ENCODE measurements at regions not wholly inside any gene's neighbourhood (a gene's known extent, or its start where the extent isn't known, plus 50 kb on each side); places are given as distances from the start of the nearest gene placed in this dataset.
"Not testable (repeated sequence)": the region's sequence is repeated elsewhere in the genome, so short reads cannot be mapped to it uniquely, and the experiment has no call there.

DNA sequence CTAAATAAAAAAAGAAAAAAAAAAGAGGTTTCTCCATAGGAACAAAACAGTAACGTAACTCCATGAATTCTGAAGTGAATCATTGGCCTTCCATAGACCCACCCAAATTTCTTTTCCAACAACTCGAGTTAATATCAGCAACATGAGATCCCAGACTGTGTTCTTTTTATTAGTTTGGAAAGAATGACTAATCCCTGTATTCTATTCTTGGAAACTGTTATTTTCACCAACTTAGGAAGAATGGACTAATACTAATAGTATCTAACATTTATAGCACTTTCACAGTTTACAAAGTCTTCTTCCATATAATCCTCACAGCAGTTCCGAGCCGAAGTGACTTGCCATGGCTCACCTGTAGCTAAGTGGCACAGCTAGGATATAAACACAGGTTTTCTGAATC is 72.7 kb upstream of the SLC4A7 start:
- DNase-seq (ENCODE audit: low read depth) = no peak

DNA sequence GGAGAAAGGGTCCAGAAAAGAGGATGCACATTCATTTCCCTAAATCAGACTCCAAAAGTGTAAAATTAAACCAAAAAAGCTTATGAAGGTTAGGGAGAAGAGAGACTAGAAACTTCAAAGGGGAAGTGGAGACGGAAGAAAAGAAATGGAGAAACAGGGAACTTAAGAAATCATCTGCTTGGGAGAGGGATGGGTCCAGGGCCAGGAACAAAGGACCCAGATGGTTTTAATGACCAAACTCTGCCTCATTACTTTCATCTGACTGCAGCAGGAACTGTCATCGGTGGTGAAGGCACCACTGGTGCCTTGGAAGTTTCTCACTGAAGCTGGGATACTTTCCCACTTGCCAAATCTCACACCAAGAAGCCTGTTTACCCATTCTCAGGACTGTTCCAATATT is 70.5 kb upstream of the SLC4A7 start:
- DNase-seq (ENCODE audit: low read depth) = no peak

DNA sequence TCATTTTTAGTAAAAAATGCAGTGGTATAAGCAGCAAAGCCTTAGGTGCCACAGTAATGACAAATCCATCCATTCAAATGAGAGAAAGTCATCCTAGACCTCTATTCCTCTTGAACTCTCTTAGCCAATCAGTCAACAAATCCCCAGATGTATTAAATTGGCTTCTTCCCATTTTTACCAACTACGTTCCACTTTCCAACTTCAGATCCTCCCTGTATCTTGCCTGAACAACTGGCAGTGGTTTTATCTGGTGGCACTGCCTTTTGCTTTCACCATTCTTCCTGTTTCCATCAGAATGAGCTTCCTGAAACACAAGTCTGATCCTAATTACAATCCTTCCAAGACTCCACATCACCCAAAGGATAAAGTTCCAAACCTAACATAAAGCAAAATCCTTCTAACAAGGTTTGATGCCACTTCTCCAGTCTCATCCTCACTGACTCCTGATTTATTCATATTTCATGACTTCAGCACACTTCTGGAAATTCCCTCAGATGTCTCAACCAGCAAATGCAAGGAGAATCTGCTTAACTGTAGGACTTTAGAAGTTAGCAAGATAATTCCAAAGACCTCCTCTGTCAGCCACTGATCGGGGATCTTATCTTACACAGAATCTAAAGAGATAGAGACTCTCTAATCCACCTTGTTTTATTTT is 69.8 kb upstream of the SLC4A7 start:
- DNase-seq (ENCODE audit: low read depth) = no peak

DNA sequence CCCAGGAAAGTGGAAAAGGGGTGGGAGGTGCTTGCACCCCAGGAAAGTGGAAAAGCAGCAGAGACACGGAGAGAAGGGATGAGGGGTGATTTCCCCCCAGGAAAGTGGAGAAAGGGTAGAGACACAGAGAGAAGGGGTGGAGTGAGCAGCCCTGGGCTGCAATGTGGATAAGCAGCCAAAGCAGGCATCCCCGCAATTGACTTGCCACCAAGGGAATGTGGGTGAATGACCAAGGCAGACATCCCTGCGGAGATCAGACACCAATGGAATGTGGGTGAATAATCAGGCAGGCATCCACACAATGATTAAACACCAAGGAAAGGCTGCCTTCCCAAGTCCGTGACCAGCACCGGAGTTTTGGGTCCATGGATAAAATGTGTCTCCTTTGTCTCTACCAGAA is 68.5 kb upstream of the SLC4A7 start:
- not testable (repeated sequence) for DNase-seq (ENCODE audit: low read depth)

DNA sequence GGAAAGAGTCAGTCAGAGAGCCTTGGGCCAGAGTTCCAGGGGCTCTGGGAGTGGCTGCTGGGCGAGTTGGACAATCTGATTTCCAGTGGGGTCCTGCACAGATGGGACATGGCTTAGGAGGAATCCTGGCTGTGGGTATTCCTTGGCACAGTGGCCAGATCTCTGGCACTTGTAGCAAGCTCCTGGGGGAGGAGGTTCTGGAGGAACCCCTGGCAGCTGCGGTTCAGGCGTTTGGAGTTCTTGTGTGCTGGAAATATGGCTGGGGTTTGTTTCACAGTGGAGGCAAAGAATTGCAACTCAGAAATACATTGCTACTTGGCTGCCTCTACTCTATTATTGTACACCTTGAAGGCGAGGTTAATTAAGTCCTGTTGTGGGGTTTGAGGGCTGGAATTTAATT is 67.2 kb upstream of the SLC4A7 start:
- not testable (repeated sequence) for DNase-seq (ENCODE audit: low read depth)

DNA sequence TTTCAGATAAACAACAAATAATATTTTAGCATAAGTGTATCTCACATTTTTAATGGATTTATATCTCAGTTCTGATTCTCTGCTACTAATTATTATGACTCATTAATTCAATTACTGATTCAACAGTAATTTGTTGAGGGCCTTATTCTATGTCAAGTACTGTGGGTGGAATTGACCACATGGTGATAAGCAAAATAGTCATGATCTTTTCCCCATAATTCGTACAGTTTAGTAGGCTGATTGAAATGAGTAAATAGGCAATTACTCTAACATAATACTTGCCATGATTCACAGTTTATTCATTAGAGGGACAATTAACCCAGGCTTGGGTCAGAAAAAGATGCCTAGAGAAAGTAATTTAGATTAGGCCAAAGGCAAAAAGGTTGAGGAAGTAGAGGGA is 60.9 kb upstream of the SLC4A7 start:
- DNase-seq (ENCODE audit: low read depth) = no peak

DNA sequence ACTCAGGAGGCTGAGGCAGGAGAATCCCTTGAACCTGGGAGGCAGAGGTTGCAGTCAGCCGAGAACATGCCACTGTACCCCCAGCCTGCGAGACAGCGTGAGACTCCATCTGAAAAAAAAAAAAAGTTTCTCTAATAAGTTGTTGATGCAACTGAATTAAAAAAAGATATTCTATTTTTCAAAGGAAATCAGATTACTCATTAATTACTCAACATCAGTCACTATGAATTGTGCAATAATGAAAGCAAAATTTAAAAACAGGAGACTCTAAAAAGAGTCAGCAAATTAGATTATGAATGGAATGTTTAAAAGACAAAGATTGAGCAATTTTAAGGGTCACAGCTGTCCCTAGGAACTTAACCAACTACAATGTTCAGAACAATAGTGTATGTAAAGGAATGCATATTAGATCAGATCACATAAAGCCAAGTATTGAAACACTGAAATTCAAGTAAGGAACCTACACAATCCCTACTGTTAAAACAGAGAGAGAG is 60.2 kb upstream of the SLC4A7 start:
- DNase-seq (ENCODE audit: low read depth) = no peak

DNA sequence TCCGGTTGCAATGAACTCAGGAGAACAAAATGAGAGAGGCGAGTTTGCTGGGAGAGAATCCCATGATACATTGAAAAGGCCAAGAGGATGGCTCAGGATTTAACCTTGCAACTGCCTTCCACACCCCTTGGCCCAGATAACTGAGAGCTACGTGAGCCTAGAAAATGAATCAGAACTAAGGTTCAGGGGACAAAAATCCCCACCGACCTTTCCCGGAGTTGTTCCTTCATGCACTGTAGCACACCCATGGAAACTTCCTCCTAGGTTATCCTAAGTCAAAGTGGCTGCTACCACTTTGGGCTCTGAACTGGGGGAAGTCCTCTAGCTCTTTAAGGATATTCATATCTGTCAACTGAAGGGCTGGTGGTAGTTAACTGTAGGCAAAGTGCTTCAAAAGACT is 58.3 kb upstream of the SLC4A7 start:
- no peak for DNase-seq (ENCODE audit: low read depth)

DNA sequence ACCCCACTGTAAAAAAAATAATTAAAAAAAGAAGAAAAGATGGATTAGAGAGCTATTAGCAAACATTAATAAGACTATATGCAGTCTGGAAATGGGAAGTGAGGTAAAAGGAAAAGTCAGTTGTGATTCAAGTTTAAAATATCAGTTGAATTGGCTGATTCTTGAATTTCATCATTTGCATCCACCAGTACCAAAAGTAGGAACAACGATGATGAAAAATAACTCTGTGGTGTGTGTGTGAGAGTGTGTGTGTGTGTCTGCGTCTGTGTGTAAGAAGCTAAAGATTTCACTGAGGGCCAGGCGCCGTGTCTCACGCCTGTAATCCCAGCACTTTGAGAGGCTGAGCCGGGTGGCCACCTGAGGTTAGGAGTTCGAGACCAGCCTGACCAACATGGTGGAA is 56.0 kb upstream of the SLC4A7 start:
- no peak for DNase-seq (ENCODE audit: low read depth)

DNA sequence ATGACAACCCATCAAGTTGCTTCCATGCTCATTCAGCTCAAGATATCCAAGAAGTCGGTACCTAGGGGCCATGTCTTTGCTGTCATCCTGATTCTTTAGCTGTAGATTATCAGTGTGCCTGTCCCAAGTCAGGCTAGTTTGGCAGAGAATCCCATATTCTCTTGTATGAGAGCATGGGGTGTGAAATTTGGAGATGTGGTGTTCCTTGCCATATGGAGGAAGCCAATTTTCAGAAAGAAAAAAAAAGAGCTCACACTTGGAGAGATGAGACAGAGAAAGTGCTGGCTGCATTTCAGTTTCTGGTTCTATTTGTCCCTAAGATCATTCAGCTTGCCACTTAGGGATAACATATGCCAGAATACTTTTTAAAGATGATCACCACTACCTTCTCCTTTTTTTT is 52.3 kb upstream of the SLC4A7 start:
- DNase-seq (ENCODE audit: low read depth) = no peak

DNA sequence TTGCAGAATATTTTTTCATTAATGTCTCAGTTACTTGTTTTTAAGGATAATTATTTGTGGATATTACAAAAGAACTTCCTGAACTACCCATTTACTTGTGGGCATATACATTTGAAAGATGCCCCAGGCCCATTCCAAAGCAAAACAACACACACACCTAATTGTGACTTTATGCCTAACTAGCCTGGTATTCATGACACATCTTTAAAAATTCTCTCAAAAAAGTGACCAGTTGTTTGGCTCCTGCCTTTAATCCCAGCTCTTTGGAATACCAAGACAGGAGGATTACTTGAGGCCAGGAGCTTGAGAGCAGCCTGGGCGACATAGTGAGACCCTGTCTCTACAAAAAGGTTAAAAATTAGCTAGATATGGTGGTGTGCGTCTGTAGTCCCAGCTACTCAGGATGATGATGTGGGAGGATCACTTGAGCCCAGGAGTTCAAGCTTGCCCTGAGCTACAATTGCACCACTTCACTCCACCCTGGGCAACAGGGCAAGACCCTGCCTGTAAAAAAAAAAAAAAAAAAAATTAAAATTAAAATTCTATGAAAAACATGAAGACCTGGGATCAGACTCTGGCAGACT is 51.7 kb upstream of the SLC4A7 start:
- DNase-seq (ENCODE audit: low read depth) = no peak

DNA sequence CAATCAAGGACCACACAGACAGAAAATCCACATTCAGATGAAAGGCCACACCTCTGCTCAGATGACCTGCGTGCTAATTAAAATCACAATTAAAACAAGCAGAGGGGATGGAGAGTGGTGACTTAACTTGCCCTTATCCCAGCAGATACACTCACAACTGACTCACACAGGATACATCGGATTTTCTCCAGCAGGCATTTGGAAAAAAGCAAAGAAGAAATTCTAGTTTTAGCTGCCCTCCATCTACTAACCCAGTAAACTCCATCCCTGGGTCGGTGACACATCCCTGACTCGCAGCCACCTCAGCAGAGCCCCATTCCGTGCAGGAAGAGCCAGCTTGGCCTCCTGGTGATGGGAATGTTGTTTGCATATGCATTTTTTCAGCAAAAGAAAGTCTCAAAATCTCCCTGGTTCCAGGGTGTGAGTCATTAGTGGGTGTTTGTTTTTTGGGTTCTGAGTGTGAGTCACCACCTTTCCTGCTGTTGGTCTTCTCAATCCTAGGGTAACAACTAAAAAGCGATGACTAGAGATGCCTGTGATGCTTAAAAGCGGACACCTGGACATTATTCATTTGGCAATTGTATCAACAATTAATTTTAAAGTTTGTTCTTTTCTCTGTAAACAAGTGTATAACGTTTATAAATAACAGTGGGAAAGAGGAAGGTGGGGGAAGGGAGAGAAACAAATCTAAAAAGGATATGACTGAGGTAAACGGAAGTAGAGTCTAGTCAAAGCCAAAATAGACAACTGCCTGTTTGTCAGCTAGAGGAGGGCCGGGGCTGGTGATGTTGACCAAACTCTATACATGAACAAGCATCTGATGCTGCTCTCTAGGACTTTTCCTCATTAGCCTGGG is 49.8 kb upstream of the SLC4A7 start:
- DNase-seq (ENCODE audit: low read depth) = peak; percentile 0

Data from stimulated activated CD8-positive, alpha-beta memory T cell treated with anti-CD3 and anti-CD28 coated beads, Interleukin-12 subunit alpha, Interleukin-12 subunit beta, amount 100 ng/mL, for 1 hour (primary cell).